ENCODE measurements at regions not wholly inside any gene's neighbourhood (a gene's known extent, or its start where the extent isn't known, plus 50 kb on each side); places are given as distances from the start of the nearest gene placed in this dataset.

DNA sequence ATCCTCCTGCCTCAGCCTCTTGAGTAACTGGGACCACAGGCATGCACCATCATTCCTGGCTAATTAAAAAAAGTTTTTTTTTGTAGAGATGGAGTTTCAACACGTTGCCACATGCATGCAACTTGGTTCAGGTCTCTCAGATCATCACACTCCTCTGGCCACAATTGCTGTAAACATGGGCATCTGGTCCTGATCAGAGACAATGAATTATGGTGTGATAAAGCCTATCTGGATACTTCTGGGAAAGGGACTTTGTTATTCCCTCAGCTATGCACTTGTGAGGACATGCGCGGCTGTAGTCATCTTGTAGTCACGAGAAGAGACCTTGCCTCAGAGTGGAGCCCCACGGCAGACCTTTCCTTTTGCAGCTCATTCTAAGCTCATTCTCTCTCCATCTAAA is 210.9 kb upstream of the ZFP64 start:
- Histone ChIP-seq H3K27ac (no peak overlapping the region), H3K27me3 (replicated peaks) (no peaks in the 10 kb centered on the region), H3K4me3 (ENCODE audit: low read depth, low read length) (no peak overlapping the region), H3K36me3 (replicated peaks) (no peaks in the 10 kb centered on the region)
- no peak for DNase-seq
- TF ChIP-seq CTCF (IDR thresholded peaks at IDR 0.05; ENCODE audit: low read depth, low read length, missing control alignments): no peak
- in situ Hi-C loops (cut with HindIII; ENCODE audit: low pct_ligation_motif_present, low sequenced_read_pairs): no loop called here

GRCh38 chr20:52401431-52401830 is 209.9 kb upstream of the ZFP64 start:
- no peak for DNase-seq
- TF ChIP-seq CTCF (IDR thresholded peaks at IDR 0.05; ENCODE audit: low read depth, low read length, missing control alignments): no peak
- no peaks in the 10 kb centered on the region for H3K27me3 ChIP-seq (replicated peaks)
- no peaks in the 10 kb centered on the region for H3K36me3 ChIP-seq (replicated peaks)
- in situ Hi-C loops (cut with HindIII; ENCODE audit: low pct_ligation_motif_present, low sequenced_read_pairs): no loop called here
- no peak overlapping the region for H3K4me3 ChIP-seq (ENCODE audit: low read depth, low read length)
- H3K27ac ChIP-seq: no peak overlapping the region

DNA sequence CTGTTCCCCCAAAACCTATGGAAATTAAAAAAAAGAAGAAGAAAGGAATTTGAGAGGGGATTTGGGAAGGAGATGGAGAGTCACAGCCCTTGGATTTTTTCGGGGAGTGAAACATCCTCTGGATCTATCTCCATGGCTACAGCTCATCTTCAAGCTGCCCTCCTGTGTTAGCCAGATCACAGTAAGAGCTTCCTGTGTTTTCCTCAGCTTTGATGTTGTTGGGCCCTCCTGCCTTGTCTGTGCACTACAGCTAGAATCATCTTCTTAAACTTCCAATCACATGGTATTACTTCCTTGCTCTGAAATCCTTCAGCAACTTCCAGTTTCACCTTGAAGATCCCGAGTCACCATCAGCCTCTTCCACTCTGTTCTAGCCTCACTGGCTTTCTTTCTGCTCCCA is 207.8 kb upstream of the ZFP64 start:
- in situ Hi-C loops (cut with HindIII; ENCODE audit: low pct_ligation_motif_present, low sequenced_read_pairs): no loop called here
- DNase-seq: no peak
- no peak for TF ChIP-seq CTCF (IDR thresholded peaks at IDR 0.05; ENCODE audit: low read depth, low read length, missing control alignments)
- Histone ChIP-seq H3K4me3 (ENCODE audit: low read depth, low read length) (no peak overlapping the region), H3K27me3 (replicated peaks) (no peaks in the 10 kb centered on the region), H3K36me3 (replicated peaks) (no peaks in the 10 kb centered on the region), H3K27ac (no peak overlapping the region)

GRCh38 chr20:52389606-52390005 is 198.0 kb upstream of the ZFP64 start:
- Histone ChIP-seq H3K27ac (no peak overlapping the region), H3K36me3 (replicated peaks) (no peaks in the 10 kb centered on the region), H3K27me3 (replicated peaks) (no peaks in the 10 kb centered on the region), H3K4me3 (ENCODE audit: low read depth, low read length) (no peak overlapping the region)
- TF ChIP-seq CTCF (IDR thresholded peaks at IDR 0.05; ENCODE audit: low read depth, low read length, missing control alignments): no peak
- DNase-seq: no peak
- in situ Hi-C loops (cut with HindIII; ENCODE audit: low pct_ligation_motif_present, low sequenced_read_pairs): no loop called here

DNA sequence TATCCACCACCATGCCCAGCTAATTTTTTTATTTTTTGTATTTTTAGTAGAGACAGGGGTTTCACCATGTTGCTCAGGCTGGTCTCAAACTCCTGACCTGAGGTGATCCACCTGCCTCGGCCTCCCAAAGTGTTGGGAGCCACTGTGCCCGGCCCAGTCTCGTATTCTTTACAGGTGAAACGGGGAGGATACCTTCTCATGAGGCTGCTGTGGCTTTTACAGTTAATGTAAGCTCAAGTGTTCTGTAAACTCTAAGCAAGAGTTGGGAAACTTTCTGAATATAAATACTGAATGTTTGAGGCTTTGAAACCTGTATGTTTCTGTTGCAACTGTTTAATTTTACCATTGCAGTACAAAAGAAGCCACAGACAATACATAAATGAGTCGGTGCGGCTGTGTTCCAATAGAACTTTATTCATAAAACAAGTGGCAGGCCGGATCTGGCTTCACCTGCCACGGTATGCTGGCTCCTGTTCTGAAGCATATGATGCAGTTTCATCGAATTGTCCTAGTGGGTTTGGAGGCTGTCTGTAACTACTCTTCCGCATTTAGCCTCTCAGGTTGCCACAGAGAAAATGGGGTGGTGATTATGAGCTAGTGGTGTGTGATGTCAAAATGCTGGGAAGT is 192.5 kb upstream of the ZFP64 start:
- no peak overlapping the region for H3K27ac ChIP-seq
- DNase-seq: no peak
- H3K36me3 ChIP-seq (replicated peaks): no peaks in the 10 kb centered on the region
- H3K4me3 ChIP-seq (ENCODE audit: low read depth, low read length): no peak overlapping the region
- no peak for TF ChIP-seq CTCF (IDR thresholded peaks at IDR 0.05; ENCODE audit: low read depth, low read length, missing control alignments)
- in situ Hi-C loops (cut with HindIII; ENCODE audit: low pct_ligation_motif_present, low sequenced_read_pairs): no loop called here
- H3K27me3 ChIP-seq (replicated peaks): no peaks in the 10 kb centered on the region

GRCh38 chr20:52382933-52383332 is 191.4 kb upstream of the ZFP64 start:
- H3K36me3 ChIP-seq (replicated peaks): no peaks in the 10 kb centered on the region
- no peak for TF ChIP-seq CTCF (IDR thresholded peaks at IDR 0.05; ENCODE audit: low read depth, low read length, missing control alignments)
- H3K27ac ChIP-seq: no peak overlapping the region
- H3K27me3 ChIP-seq (replicated peaks): no peaks in the 10 kb centered on the region
- DNase-seq: no peak
- no peak overlapping the region for H3K4me3 ChIP-seq (ENCODE audit: low read depth, low read length)
- in situ Hi-C loops (cut with HindIII; ENCODE audit: low pct_ligation_motif_present, low sequenced_read_pairs): no loop called here

Data from brain microvascular endothelial cell (primary cell).